NCI-H1417 (cell line): ENCODE measurements at regions not wholly inside any gene's neighbourhood (a gene's known extent, or its start where the extent isn't known, plus 50 kb on each side); places are given as distances from the start of the nearest gene placed in this dataset.

ENCODE experiments used
- DNase-seq, 3 experiments: peaks; one replicate each; lab custom pipeline; 2025; lab: John Stamatoyannopoulos, UW

GRCh38 chr11:62073061-62073460 lies 50.8 kb upstream of the INCENP start:
- no peak for DNase-seq

GRCh38 chr11:62071408-62071807 lies 52.4 kb upstream of the INCENP start:
- DNase-seq, result no peak

GRCh38 chr11:62069986-62070919 lies 53.6 kb upstream of the INCENP start:
- DNase-seq, result no peak

- no peak for DNase-seq
These were observed 54.4 kb upstream of the INCENP start for GRCh38 chr11:62069374-62069773.

GRCh38 chr11:62068730-62069129 lies 55.1 kb upstream of the INCENP start:
- no peak for DNase-seq

GRCh38 chr11:62067741-62068140 lies 56.1 kb upstream of the INCENP start:
- no peak for DNase-seq

- no peak for DNase-seq
These were observed 59.6 kb upstream of the INCENP start for GRCh38 chr11:62064221-62064620.

GRCh38 chr11:62062223-62062861 lies 61.5 kb upstream of the INCENP start:
- no peak for DNase-seq

GRCh38 chr11:62061356-62062222 lies 62.2 kb upstream of the INCENP start:
- DNase-seq, result no peak

GRCh38 chr11:62057069-62057468 lies 66.7 kb upstream of the INCENP start:
- DNase-seq, result no peak

GRCh38 chr11:62055970-62056369 lies 67.8 kb upstream of the INCENP start:
- DNase-seq, result no peak

- DNase-seq, result peak; percentile 20 to 69 (median 27)
These were observed 69.2 kb upstream of the INCENP start for GRCh38 chr11:62054484-62055121.

- no peak for DNase-seq
These were observed 69.7 kb upstream of the INCENP start for GRCh38 chr11:62054081-62054480.

GRCh38 chr11:62050716-62051115 lies 73.1 kb upstream of the INCENP start:
- no peak for DNase-seq

- no peak for DNase-seq
These were observed 75.7 kb upstream of the INCENP start for GRCh38 chr11:62048100-62048499.

GRCh38 chr11:62046568-62047100 lies 77.2 kb upstream of the INCENP start:
- DNase-seq, result no peak

- DNase-seq, result no peak
These were observed 77.2 kb upstream of the FTH1 start for GRCh38 chr11:62044639-62045121.

GRCh38 chr11:62035293-62035692 lies 67.9 kb upstream of the FTH1 start:
- DNase-seq, result no peak

GRCh38 chr11:62034036-62034338 lies 66.6 kb upstream of the FTH1 start:
- DNase-seq, result no peak

- DNase-seq, result no peak
These were observed 66.0 kb upstream of the FTH1 start for GRCh38 chr11:62033191-62034035.
